Spleen (tissue), 11 donors: ENCODE measurements at regions not wholly inside any gene's neighbourhood (a gene's known extent, or its start where the extent isn't known, plus 50 kb on each side); places are given as distances from the start of the nearest gene placed in this dataset.

Source experiments
- DNase-seq: peaks from one replicate; pipeline ENCODE4 v3.0.0-alpha.2; 2020
- H3K27ac ChIP-seq, 8 donors: fragments of 200-600 bp; sonication (generic) in 7 of 8; 1 replicate in 4 of 8; 2 replicates in 4 of 8; pipeline versions ENCODE4 v1.5.0 to v1.8.0; 2016 to 2021; ENCODE audit warnings: inconsistent platforms in 4 of 8, mild to moderate bottlenecking in 4 of 8, moderate library complexity in 1 of 8
- H3K27me3 ChIP-seq, 7 donors: fragments of 200-600 bp; sonication (generic) in 6 of 7; replicated peaks in 1 of 7; 1 replicate in 4 of 7; 2 replicates in 3 of 7; pipeline versions ENCODE4 v1.5.0 to v1.8.0; 2016 to 2021; ENCODE audit warnings: inconsistent platforms in 3 of 7, mild to moderate bottlenecking in 1 of 7
- H3K36me3 ChIP-seq, 6 donors: fragments of 200-600 bp; sonication (generic) in 5 of 6; 1 replicate in 4 of 6; 2 replicates in 2 of 6; pipeline versions ENCODE4 v1.5.0 to v1.8.0; 2016 to 2021; ENCODE audit warnings: inconsistent platforms in 2 of 6
- H3K4me1 ChIP-seq, 6 donors: fragments of 200-600 bp; sonication (generic) in 5 of 6; 1 replicate in 3 of 6; 2 replicates in 3 of 6; pipeline versions ENCODE4 v1.5.0 to v1.8.0; 2016 to 2021; ENCODE audit warnings: inconsistent platforms in 3 of 6
- H3K4me3 ChIP-seq, 8 donors: fragments of 200-600 bp; sonication (generic) in 7 of 8; 1 replicate in 4 of 8; 2 replicates in 4 of 8; pipeline versions ENCODE4 v1.5.0 to v1.8.0; 2016 to 2021; ENCODE audit warnings: inconsistent platforms in 4 of 8, mild to moderate bottlenecking in 4 of 8, moderate library complexity in 2 of 8
- H3K9me3 ChIP-seq, 8 donors: fragments of 200-600 bp; sonication (generic) in 7 of 8; 1 replicate in 4 of 8; 2 replicates in 4 of 8; pipeline versions ENCODE4 v1.5.0 to v1.8.0; 2016 to 2021; ENCODE audit warnings: inconsistent platforms in 4 of 8
- CTCF ChIP-seq, 11 experiments: fragments of 200-600 bp in 7 of 11; fragments of 450-650 bp in 4 of 11; sonication (generic) in 4 of 11; IDR thresholded peaks in 8 of 11; conservative IDR thresholded peaks in 3 of 11; 1 replicate in 7 of 11; 2 replicates in 4 of 11; pipeline versions ENCODE4 v1.4.0 to v1.8.0; 2016 to 2021; ENCODE audit warnings: antibody characterized with exemption in 11 of 11, inconsistent platforms in 4 of 11, mild to moderate bottlenecking in 1 of 11
- POLR2A ChIP-seq, 3 donors: fragments of 450-650 bp; IDR thresholded peaks; one replicate each; pipeline ENCODE4 v1.5.1; 2017; ENCODE audit warnings: antibody characterized with exemption in 3 of 3, mild to moderate bottlenecking in 1 of 3
- POLR2AphosphoS5 ChIP-seq, 3 donors: sonication (generic); formaldehyde crosslinking; IDR thresholded peaks; one replicate each; pipeline ENCODE4 v1.5.1; 2017; ENCODE audit warnings: antibody characterized with exemption in 3 of 3
- WGBS, 5 donors: extraction: QIAGEN DNeasy Blood & Tissue Kit in 3 of 5; methylation state at CpG; one replicate each; pipeline versions ENCODE4 v1.1.5 to v1.1.7; 2013 to 2018; 5-methylcytosine and 5-hydroxymethylcytosine counted together
- intact Hi-C: fragments of 100-400 bp; cut with DNase I; formaldehyde crosslinking; loops from one replicate; pipeline ENCODE4 v1.15.0; 2023; ENCODE audit warnings: low total_unique reads
- donor health status: healthy with polysubstance abuse.
- donor health status: DM: no; HTN: no; CAD: no; lungs with moderate emphysema.
- donor health status: DM: no; HTN: no; CAD: no.
- donor health status: Bipolar disorder and iron deficiency.
- donor health status: healthy.
- donor health status: DM: no; HTN: no; CAD: no.
- donor health status: DM: yes; HTN: yes; CAD: no.

DNA sequence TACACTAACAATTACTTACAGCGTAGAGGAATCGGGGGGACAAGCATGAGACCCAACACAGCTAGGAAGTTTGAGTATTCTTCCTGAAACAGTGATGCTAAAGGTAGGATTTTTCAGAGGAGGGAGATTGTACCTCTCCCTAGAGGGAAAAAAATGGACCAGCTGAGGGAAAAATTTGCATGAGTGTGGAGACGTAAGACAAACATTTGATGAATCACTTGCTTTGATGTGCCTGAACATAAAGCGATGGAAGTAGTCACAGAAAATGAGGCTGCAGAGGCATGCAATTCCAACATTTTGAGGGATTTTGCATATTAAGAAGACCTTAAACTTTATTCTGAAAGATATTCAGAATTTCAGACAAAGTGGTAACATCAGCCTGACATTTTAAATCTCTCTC is 102.2 kb downstream of the COL6A6 start:
- Histone ChIP-seq H3K36me3 (no peaks in the 10 kb centered on the region), H3K9me3 (no peaks in the 10 kb centered on the region), H3K27me3 (no peaks in the 10 kb centered on the region), H3K27ac (no peak overlapping the region), H3K4me1 (no peaks in the 10 kb centered on the region), H3K4me3 (no peak overlapping the region)
- DNase-seq: no peak
- WGBS, 5 donors: 89 to 95% (median 91%) methylated on average over 4 of the region's 4 CpGs
- TF ChIP-seq POLR2AphosphoS5 (IDR thresholded peaks at IDR 0.05) (no peak), POLR2A (IDR thresholded peaks at IDR 0.05) (no peak), CTCF (IDR thresholded peaks at IDR 0.05 in 8 of 11, conservative IDR thresholded peaks at IDR 0.05 in 3 of 11) (no peak)
- intact Hi-C loops: no loop called here

DNA sequence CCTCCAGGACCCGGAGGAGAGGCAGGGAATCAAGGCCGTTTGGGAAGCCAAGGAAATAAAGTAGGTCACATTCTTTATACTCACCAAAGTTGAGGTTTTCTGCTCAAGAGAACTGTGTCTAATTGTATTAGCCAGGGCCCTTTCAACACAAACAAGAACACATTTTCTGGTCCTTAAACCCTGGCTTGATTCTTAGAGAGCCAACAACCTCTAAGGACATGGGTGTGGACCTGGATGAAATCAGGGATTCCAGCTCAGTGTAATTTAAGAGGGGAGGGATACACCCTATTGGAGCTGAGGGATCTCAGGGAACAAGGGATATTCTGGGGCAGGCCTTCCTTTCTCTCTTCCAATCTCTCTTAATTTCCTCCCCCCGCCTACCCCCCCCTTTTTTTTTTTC is 104.8 kb downstream of the COL6A6 start:
- TF ChIP-seq POLR2AphosphoS5 (IDR thresholded peaks at IDR 0.05) (no peak), POLR2A (IDR thresholded peaks at IDR 0.05) (no peak), CTCF (IDR thresholded peaks at IDR 0.05 in 8 of 11, conservative IDR thresholded peaks at IDR 0.05 in 3 of 11) (no peak)
- Histone ChIP-seq H3K36me3 (no peaks in the 10 kb centered on the region), H3K4me3 (no peak overlapping the region), H3K4me1 (no peaks in the 10 kb centered on the region), H3K9me3 (no peaks in the 10 kb centered on the region), H3K27me3 (no peaks in the 10 kb centered on the region), H3K27ac (no peak overlapping the region)
- intact Hi-C loops: no loop called here
- 65 to 78% (median 68%) methylated on average over 3 of the region's 3 CpGs for WGBS, 5 donors
- no peak for DNase-seq

DNA sequence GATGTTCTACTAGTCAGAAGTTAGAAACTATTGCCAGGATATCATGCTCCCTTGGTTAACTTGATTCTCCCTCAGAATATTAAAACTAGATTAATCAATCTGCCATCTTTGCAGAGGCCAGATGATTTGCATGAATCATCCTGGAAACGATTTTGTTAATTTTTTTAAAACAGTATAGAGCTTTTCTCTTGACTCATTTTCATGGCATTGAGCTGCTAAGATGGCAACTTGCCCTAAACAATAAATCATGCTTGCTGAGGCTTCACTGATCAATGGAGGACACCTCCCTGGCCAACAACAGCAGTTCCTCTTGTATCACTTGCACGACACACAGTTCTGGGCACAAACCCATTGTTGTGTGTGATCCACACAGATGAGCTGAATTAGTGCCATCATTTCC is 109.1 kb downstream of the COL6A6 start:
- intact Hi-C loops: no loop called here
- H3K4me1 ChIP-seq: no peaks in the 10 kb centered on the region
- no peak for DNase-seq
- no peaks in the 10 kb centered on the region for H3K9me3 ChIP-seq
- H3K36me3 ChIP-seq: no peaks in the 10 kb centered on the region
- no peaks in the 10 kb centered on the region for H3K27me3 ChIP-seq
- no peak overlapping the region for H3K4me3 ChIP-seq
- WGBS, 5 donors: 71 to 80% (median 73%) methylated on average over 2 of the region's 2 CpGs
- no peak for TF ChIP-seq POLR2AphosphoS5 (IDR thresholded peaks at IDR 0.05)
- TF ChIP-seq POLR2A (IDR thresholded peaks at IDR 0.05): no peak
- no peak for TF ChIP-seq CTCF (IDR thresholded peaks at IDR 0.05 in 8 of 11, conservative IDR thresholded peaks at IDR 0.05 in 3 of 11)
- no peak overlapping the region for H3K27ac ChIP-seq

GRCh38 chr3:130627143-130627855 is 110.3 kb downstream of the COL6A6 start:
- no peak overlapping the region for H3K4me3 ChIP-seq
- H3K36me3 ChIP-seq: no peaks in the 10 kb centered on the region
- WGBS, 5 donors: 80 to 86% (median 85%) methylated on average over 4 of the region's 4 CpGs
- TF ChIP-seq POLR2A (IDR thresholded peaks at IDR 0.05): no peak
- no peak for TF ChIP-seq CTCF (IDR thresholded peaks at IDR 0.05 in 8 of 11, conservative IDR thresholded peaks at IDR 0.05 in 3 of 11)
- no peak for TF ChIP-seq POLR2AphosphoS5 (IDR thresholded peaks at IDR 0.05)
- H3K9me3 ChIP-seq: no peaks in the 10 kb centered on the region
- intact Hi-C loops: no loop called here
- no peaks in the 10 kb centered on the region for H3K4me1 ChIP-seq
- H3K27ac ChIP-seq: no peak overlapping the region
- no peak for DNase-seq
- H3K27me3 ChIP-seq: no peaks in the 10 kb centered on the region
